ENCODE measurements at regions not wholly inside any gene's neighbourhood (a gene's known extent, or its start where the extent isn't known, plus 50 kb on each side); places are given as distances from the start of the nearest gene placed in this dataset.

DNA sequence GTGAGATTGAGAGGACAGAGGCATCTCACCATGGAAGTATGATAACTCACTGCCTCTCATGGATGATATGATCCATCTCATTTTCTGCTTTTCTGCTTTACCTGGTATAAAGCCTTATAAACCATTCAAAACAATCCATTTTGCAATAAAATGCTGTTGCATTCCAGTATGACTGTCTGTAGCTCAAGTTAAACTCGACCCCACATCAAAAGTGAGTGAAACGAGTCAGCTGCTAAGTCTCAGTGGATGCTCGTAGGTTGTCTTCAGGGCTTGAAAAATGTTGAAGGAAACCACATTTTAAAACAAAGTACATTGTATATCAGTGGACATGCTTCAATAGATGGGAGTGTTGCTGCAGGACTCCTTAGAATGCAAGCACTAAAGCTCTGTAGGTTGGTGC is 839.0 kb downstream of the TUSC7 start:
- no peaks in the 10 kb centered on the region for H3K9me2 ChIP-seq (ENCODE audit: insufficient read depth)
- Mint-ChIP-seq H3K4me3 (no peak overlapping the region), H3K27me3 (ENCODE audit: insufficient read depth, low read depth, poor library complexity) (no peaks in the 10 kb centered on the region), H3K9me3 (no peaks in the 10 kb centered on the region), H3K27ac (no peak overlapping the region), H3K36me3 (ENCODE audit: low read depth) (no peaks in the 10 kb centered on the region), H3K4me1 (no peaks in the 10 kb centered on the region)
- H2AFZ ChIP-seq = no peak overlapping the region
- no peaks in the 10 kb centered on the region for H3K36me3 ChIP-seq (ENCODE audit: insufficient read depth)
- ATAC-seq = no peak
- no peak for DNase-seq (ENCODE audit: low spot score)
- H3K79me2 ChIP-seq (replicated peaks; ENCODE audit: insufficient read depth) = no peaks in the 10 kb centered on the region
- H4K20me1 ChIP-seq (replicated peaks; ENCODE audit: insufficient read depth) = no peaks in the 10 kb centered on the region
- no peak overlapping the region for H3K27ac ChIP-seq (ENCODE audit: low read depth)
- no peaks in the 10 kb centered on the region for H3F3A ChIP-seq (replicated peaks; ENCODE audit: low read depth)
- no peak overlapping the region for H3K4me3 ChIP-seq
- no peaks in the 10 kb centered on the region for H3K27me3 ChIP-seq (ENCODE audit: insufficient read depth)
- H3K4me2 ChIP-seq = no peak overlapping the region
- no peaks in the 10 kb centered on the region for H3K4me1 ChIP-seq (ENCODE audit: insufficient read depth)
- no peak for TF ChIP-seq EZH2 (IDR thresholded peaks at IDR 0.05; ENCODE audit: low read depth, unreplicated experiment)
- no peak for TF ChIP-seq CREB1 (CRISPR knock-in tag; IDR thresholded peaks at IDR 0.05; ENCODE audit: low read depth)
- TF ChIP-seq ZNF331 (CRISPR knock-in tag; IDR thresholded peaks at IDR 0.05; ENCODE audit: low read depth) = no peak
- TF ChIP-seq, protein P1, sequence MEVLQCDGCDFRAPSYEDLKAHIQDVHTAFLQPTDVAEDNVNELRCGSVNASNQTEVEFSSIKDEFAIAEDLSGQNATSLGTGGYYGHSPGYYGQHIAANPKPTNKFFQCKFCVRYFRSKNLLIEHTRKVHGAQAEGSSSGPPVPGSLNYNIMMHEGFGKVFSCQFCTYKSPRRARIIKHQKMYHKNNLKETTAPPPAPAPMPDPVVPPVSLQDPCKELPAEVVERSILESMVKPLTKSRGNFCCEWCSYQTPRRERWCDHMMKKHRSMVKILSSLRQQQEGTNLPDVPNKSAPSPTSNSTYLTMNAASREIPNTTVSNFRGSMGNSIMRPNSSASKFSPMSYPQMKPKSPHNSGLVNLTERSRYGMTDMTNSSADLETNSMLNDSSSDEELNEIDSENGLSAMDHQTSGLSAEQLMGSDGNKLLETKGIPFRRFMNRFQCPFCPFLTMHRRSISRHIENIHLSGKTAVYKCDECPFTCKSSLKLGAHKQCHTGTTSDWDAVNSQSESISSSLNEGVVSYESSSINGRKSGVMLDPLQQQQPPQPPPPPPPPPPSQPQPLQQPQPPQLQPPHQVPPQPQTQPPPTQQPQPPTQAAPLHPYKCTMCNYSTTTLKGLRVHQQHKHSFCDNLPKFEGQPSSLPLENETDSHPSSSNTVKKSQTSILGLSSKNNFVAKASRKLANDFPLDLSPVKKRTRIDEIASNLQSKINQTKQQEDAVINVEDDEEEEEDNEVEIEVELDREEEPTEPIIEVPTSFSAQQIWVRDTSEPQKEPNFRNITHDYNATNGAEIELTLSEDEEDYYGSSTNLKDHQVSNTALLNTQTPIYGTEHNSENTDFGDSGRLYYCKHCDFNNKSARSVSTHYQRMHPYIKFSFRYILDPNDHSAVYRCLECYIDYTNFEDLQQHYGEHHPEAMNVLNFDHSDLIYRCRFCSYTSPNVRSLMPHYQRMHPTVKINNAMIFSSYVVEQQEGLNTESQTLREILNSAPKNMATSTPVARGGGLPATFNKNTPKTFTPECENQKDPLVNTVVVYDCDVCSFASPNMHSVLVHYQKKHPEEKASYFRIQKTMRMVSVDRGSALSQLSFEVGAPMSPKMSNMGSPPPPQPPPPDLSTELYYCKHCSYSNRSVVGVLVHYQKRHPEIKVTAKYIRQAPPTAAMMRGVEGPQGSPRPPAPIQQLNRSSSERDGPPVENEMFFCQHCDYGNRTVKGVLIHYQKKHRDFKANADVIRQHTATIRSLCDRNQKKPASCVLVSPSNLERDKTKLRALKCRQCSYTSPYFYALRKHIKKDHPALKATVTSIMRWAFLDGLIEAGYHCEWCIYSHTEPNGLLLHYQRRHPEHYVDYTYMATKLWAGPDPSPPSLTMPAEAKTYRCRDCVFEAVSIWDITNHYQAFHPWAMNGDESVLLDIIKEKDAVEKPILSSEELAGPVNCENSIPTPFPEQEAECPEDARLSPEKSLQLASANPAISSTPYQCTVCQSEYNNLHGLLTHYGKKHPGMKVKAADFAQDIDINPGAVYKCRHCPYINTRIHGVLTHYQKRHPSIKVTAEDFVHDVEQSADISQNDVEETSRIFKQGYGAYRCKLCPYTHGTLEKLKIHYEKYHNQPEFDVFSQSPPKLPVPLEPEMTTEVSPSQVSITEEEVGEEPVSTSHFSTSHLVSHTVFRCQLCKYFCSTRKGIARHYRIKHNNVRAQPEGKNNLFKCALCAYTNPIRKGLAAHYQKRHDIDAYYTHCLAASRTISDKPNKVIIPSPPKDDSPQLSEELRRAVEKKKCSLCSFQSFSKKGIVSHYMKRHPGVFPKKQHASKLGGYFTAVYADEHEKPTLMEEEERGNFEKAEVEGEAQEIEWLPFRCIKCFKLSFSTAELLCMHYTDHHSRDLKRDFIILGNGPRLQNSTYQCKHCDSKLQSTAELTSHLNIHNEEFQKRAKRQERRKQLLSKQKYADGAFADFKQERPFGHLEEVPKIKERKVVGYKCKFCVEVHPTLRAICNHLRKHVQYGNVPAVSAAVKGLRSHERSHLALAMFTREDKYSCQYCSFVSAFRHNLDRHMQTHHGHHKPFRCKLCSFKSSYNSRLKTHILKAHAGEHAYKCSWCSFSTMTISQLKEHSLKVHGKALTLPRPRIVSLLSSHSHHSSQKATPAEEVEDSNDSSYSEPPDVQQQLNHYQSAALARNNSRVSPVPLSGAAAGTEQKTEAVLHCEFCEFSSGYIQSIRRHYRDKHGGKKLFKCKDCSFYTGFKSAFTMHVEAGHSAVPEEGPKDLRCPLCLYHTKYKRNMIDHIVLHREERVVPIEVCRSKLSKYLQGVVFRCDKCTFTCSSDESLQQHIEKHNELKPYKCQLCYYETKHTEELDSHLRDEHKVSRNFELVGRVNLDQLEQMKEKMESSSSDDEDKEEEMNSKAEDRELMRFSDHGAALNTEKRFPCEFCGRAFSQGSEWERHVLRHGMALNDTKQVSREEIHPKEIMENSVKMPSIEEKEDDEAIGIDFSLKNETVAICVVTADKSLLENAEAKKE (CRISPR knock-in tag; IDR thresholded peaks at IDR 0.05) = no peak
- TF ChIP-seq, protein P2, sequence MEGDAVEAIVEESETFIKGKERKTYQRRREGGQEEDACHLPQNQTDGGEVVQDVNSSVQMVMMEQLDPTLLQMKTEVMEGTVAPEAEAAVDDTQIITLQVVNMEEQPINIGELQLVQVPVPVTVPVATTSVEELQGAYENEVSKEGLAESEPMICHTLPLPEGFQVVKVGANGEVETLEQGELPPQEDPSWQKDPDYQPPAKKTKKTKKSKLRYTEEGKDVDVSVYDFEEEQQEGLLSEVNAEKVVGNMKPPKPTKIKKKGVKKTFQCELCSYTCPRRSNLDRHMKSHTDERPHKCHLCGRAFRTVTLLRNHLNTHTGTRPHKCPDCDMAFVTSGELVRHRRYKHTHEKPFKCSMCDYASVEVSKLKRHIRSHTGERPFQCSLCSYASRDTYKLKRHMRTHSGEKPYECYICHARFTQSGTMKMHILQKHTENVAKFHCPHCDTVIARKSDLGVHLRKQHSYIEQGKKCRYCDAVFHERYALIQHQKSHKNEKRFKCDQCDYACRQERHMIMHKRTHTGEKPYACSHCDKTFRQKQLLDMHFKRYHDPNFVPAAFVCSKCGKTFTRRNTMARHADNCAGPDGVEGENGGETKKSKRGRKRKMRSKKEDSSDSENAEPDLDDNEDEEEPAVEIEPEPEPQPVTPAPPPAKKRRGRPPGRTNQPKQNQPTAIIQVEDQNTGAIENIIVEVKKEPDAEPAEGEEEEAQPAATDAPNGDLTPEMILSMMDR (conservative IDR thresholded peaks at IDR 0.05; ENCODE audit: low read depth in 2 of 2) = no peak
- no peak for TF ChIP-seq NANOG (IDR thresholded peaks at IDR 0.05; ENCODE audit: borderline replicate concordance)
- no peak for TF ChIP-seq ZNF114 (CRISPR knock-in tag; IDR thresholded peaks at IDR 0.05)

Data from GM23338 (cell line).